ENCODE measurements at regions not wholly inside any gene's neighbourhood (a gene's known extent, or its start where the extent isn't known, plus 50 kb on each side); places are given as distances from the start of the nearest gene placed in this dataset.

- DNase-seq = no peak
Observed at GRCh38 chr14:104277416-104278213, 139.2 kb downstream of the KIF26A start.

- no peak for DNase-seq
Observed at GRCh38 chr14:104278214-104278534, 139.8 kb downstream of the KIF26A start.

GRCh38 chr14:104280085-104280901 lies 141.9 kb downstream of the KIF26A start:
- no peak for DNase-seq

GRCh38 chr14:104280902-104281767 lies 142.7 kb downstream of the KIF26A start:
- no peak for DNase-seq

GRCh38 chr14:104281768-104282301 lies 143.4 kb downstream of the KIF26A start:
- no peak for DNase-seq

GRCh38 chr14:104282332-104283196 lies 144.2 kb downstream of the KIF26A start:
- DNase-seq = peak; percentile 96

- DNase-seq = peak; percentile 45
Observed at GRCh38 chr14:104283197-104284106, 145.1 kb downstream of the KIF26A start.

GRCh38 chr14:104284107-104284592 lies 145.8 kb downstream of the KIF26A start:
- DNase-seq = no peak

- no peak for DNase-seq
Observed at GRCh38 chr14:104284636-104285507, 146.5 kb downstream of the KIF26A start.

GRCh38 chr14:104285508-104285840 lies 147.1 kb downstream of the KIF26A start:
- no peak for DNase-seq

- DNase-seq = no peak
Observed at GRCh38 chr14:104286086-104286485, 147.7 kb downstream of the KIF26A start.

GRCh38 chr14:104286496-104286895 lies 148.1 kb downstream of the KIF26A start:
- DNase-seq = no peak

- no peak for DNase-seq
Observed at GRCh38 chr14:104287301-104288009, 149.1 kb downstream of the KIF26A start.

GRCh38 chr14:104288272-104288671 lies 149.9 kb downstream of the KIF26A start:
- DNase-seq = no peak

- DNase-seq = no peak
Observed at GRCh38 chr14:104289507-104289906, 151.1 kb downstream of the KIF26A start.

- DNase-seq = no peak
Observed at GRCh38 chr14:104290058-104290667, 151.8 kb downstream of the KIF26A start.

- no peak for DNase-seq
Observed at GRCh38 chr14:104290756-104291122, 152.4 kb downstream of the KIF26A start.

- no peak for DNase-seq
Observed at GRCh38 chr14:104291123-104292000, 153.0 kb downstream of the KIF26A start.

All from NCI-H1694 (cell line).